Left ventricle myocardium inferior (tissue), 1 donor: ENCODE measurements at regions not wholly inside any gene's neighbourhood (a gene's known extent, or its start where the extent isn't known, plus 50 kb on each side); places are given as distances from the start of the nearest gene placed in this dataset.

Experiments
- DNase-seq: peaks from one replicate; pipeline ENCODE4 v3.0.0-alpha.2; 2020
- H3K27ac ChIP-seq: fragments of 200-600 bp; replicated peaks from 2 replicates; pipeline ENCODE4 v1.8.0; 2021
- H3K27me3 ChIP-seq: fragments of 200-600 bp; 2 replicates; pipeline ENCODE4 v1.8.0; 2021; ENCODE audit warnings: low read depth
- H3K36me3 ChIP-seq: fragments of 200-600 bp; 2 replicates; pipeline ENCODE4 v1.8.0; 2021
- H3K4me1 ChIP-seq: fragments of 200-600 bp; 2 replicates; pipeline ENCODE4 v1.8.0; 2021
- H3K4me3 ChIP-seq: fragments of 200-600 bp; 2 replicates; pipeline ENCODE4 v1.8.0; 2021; ENCODE audit warnings: mild to moderate bottlenecking, moderate library complexity
- H3K9me3 ChIP-seq: fragments of 200-600 bp; replicated peaks from 2 replicates; pipeline ENCODE4 v1.8.0; 2021
- intact Hi-C: fragments of 100-400 bp; cut with micrococcal nuclease; formaldehyde crosslinking; loops from one replicate; pipeline ENCODE4 v1.11.0; 2022
- TF ChIP-seq, protein P1 (sequence below): fragments of 200-600 bp; IDR thresholded peaks from 2 replicates; pipeline ENCODE4 v1.8.0; 2021; ENCODE audit warnings: antibody characterized with exemption, mild to moderate bottlenecking, borderline replicate concordance
- donor health status: DM: no; HTN: yes; CAD: no; lungs with severe emphysema.

DNA sequence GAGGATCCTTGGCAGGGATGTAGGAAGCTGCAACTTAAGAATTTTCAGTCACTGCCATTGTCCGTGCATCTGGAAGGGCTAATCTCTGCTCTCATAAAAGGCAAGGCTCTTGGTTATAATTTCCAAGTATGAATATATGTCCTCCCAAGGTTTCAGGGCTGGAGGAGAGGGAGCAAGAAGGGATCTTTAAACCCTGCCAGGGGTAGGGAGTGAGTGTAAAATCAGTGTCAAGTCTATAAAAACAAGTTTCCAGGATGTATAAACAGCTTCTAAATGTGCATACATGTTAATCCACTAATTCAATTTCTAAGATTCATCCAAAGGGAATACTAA is 110.2 kb upstream of the CYRIA start:
- intact Hi-C loops: loop anchor here (10.0 kb wide), 2 partner anchors 539 to 899 kb away; no protein-coding TSS in a partner anchor
- Histone ChIP-seq H3K27ac (no peak overlapping the region), H3K4me1 (no peaks in the 10 kb centered on the region), H3K36me3 (no peaks in the 10 kb centered on the region), H3K4me3 (no peak overlapping the region), H3K27me3 (peaks cover 26% of the 10 kb centered on the region), H3K9me3 (no peaks in the 10 kb centered on the region)
- TF ChIP-seq, protein P1, sequence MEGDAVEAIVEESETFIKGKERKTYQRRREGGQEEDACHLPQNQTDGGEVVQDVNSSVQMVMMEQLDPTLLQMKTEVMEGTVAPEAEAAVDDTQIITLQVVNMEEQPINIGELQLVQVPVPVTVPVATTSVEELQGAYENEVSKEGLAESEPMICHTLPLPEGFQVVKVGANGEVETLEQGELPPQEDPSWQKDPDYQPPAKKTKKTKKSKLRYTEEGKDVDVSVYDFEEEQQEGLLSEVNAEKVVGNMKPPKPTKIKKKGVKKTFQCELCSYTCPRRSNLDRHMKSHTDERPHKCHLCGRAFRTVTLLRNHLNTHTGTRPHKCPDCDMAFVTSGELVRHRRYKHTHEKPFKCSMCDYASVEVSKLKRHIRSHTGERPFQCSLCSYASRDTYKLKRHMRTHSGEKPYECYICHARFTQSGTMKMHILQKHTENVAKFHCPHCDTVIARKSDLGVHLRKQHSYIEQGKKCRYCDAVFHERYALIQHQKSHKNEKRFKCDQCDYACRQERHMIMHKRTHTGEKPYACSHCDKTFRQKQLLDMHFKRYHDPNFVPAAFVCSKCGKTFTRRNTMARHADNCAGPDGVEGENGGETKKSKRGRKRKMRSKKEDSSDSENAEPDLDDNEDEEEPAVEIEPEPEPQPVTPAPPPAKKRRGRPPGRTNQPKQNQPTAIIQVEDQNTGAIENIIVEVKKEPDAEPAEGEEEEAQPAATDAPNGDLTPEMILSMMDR: no peak
- DNase-seq: no peak

DNA sequence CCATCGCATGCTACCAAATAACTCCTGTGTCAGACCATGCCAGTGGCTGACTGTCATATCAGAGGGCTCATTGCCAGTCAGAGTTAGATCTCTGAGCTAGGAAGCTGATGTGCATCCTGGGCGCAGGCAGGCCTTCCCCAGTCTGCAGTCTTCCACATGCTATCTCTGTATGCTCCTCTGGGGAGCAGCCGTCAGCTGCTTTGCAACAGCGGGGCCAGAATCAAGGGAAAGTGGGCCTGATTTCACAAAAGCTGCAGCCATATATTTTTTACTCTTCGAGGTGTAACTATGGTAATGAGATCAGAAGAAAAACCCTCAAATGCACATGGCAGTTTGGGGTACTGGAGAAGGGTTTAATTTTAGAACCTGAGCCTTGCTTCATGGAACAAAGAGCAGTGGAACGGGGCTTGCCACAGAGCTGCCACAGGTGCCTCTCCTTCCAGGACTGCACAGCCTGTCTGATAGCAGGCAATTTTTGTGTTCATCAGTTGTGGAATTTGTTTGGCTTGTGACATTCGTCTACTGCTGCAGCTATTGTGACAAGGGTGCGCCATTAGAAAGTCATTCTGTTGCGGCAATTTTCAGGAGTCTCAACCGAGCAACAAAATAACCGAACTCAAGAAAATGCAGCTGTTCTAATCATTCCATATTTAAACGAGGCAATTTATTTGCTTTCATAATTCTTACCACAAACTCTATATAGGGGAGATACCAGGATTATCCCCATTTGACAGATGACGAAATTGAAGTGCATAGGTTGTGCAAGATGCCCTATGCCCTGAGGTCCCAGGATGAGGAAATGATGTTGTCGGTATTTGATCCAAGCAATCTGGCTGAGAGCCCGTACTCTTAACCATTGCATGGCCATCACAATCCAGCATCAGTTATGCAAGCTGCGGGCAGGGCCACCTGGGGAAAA is 109.6 kb upstream of the CYRIA start:
- intact Hi-C loops: loop anchor here (10.0 kb wide), 2 partner anchors 540 to 900 kb away; no protein-coding TSS in a partner anchor
- H3K27me3 ChIP-seq: peaks cover 26% of the 10 kb centered on the region
- no peak for DNase-seq
- no peaks in the 10 kb centered on the region for H3K9me3 ChIP-seq
- TF ChIP-seq, protein P1: no peak
- H3K4me3 ChIP-seq: no peak overlapping the region
- no peaks in the 10 kb centered on the region for H3K36me3 ChIP-seq
- no peaks in the 10 kb centered on the region for H3K4me1 ChIP-seq
- no peak overlapping the region for H3K27ac ChIP-seq

DNA sequence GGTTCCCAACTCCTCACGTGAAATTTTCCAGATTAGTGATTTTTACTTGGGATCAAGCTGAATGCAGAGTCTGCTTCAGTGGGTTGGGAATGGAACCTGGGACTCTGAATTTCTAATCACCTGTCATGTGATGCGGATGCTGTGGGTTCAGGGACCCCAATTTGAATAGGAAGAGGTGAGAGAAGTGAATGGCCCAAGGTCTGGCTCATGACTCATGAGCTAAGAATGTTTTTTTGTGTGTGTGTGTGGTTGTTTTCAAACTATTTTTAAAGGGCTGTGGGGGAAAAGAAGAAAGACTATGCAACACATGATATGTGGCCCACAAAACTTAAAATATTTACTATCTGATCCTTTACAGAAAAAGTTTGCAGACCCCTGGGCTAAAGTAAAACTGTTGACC is 108.5 kb upstream of the CYRIA start:
- TF ChIP-seq, protein P1: no peak
- no peaks in the 10 kb centered on the region for H3K4me1 ChIP-seq
- no peak overlapping the region for H3K27ac ChIP-seq
- intact Hi-C loops: loop anchor here (10.0 kb wide), 2 partner anchors 541 to 901 kb away; no protein-coding TSS in a partner anchor
- no peaks in the 10 kb centered on the region for H3K36me3 ChIP-seq
- H3K9me3 ChIP-seq: no peaks in the 10 kb centered on the region
- DNase-seq: no peak
- H3K4me3 ChIP-seq: no peak overlapping the region
- peaks cover 36% of the 10 kb centered on the region for H3K27me3 ChIP-seq

DNA sequence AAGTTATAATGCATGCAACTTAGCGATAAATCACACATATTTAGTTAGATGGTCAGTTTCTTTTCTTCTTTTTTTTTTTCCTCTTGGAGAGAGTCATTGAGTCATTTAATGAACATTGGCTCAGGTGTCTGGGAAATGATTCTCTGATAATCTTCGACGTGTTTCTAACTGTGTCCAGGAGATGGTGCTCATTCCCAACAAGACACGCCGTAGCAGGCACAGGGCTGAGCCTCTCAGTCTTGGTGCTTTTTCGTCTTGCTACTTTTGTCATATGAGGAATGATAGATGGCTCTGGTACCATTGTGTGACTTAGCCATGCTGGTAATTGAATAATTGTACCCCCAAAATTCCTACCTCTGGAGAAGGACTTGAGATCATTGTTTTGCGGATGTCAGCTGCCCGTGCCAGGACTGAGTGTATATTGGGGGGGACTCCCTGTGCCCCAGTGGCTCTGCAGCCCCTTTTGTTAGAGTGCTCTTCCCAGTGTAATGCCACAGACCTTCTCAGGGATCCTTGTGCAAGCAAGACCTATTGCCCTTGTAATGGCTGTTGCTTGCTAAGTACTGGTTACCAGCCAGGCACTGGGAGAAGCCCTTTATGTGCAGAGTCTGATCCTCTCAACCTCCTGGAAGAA is 107.6 kb upstream of the CYRIA start:
- H3K4me1 ChIP-seq: no peaks in the 10 kb centered on the region
- peaks cover 43% of the 10 kb centered on the region for H3K27me3 ChIP-seq
- H3K4me3 ChIP-seq: no peak overlapping the region
- intact Hi-C loops: loop anchor here (10.0 kb wide), 2 partner anchors 542 to 902 kb away; no protein-coding TSS in a partner anchor
- TF ChIP-seq, protein P1: peak; percentile 67
- H3K9me3 ChIP-seq: no peaks in the 10 kb centered on the region
- no peak overlapping the region for H3K27ac ChIP-seq
- no peak for DNase-seq
- no peaks in the 10 kb centered on the region for H3K36me3 ChIP-seq

DNA sequence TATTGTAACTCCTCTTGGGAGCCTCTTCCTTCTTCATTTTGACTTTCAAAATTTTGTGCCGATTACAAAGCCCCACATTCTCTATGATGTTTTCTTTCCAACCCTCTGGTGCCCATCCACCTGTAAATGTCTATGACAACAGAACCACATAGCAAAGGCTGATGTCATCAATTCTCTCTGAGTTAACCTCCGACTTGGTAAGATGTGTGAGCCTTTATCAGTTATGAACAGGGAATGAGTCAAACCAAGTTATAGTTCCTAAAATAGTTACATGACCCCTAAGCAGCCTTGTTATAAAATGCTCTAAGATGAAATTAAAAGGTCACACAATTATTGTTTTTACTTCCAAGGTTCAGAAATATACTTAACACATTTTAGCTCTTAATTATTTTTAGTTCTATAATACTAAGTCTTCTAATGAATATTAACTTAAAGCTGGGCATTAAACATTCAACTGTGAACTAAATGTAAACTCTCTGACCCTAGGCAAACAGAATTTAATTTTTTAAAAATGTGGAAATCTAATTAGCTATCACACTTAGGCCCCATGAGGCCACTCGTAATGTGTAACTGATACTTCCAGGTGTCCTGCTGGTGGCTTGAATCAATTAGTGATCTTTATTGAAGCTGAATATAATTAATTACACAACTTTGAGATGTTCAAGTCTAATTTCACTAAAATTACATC is 102.3 kb upstream of the CYRIA start:
- intact Hi-C loops: no loop called here
- Histone ChIP-seq H3K27me3 (peaks cover 32% of the 10 kb centered on the region), H3K9me3 (peaks cover 5% of the 10 kb centered on the region), H3K36me3 (no peaks in the 10 kb centered on the region), H3K4me3 (no peak overlapping the region), H3K4me1 (no peaks in the 10 kb centered on the region), H3K27ac (no peak overlapping the region)
- TF ChIP-seq, protein P1: no peak
- DNase-seq: no peak
